ENCODE measurements at regions not wholly inside any gene's neighbourhood (a gene's known extent, or its start where the extent isn't known, plus 50 kb on each side); places are given as distances from the start of the nearest gene placed in this dataset.

DNA sequence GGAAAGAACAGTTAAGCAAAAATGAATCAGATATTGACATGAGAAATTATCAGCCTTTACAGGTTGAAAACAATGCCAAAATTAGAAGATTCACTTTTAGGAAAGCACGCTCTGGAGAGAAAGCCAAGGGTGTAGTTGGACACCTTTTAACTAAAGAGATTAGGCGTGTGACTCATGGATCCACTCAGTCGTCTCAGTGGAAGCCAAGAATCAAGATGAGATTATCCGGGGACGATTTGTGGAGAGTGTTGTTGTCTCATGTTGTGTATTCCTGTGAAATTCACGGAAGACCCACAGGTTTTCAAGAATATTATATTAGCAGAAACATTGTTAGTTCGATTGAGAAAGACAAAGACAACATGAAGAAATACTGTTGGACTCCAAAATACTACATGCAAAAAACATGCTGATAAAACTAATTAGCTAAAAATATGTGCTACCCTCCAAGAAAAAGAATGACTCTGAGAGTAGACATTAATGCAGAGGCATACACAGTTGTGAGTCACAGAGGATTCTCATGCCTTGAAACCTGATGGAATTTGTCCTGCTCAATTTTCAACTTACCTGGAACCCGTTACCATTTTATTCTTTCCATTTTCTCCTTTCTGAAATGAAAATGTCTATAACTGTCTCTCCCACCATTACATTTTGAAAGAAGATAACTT lies 192.1 kb upstream of the RND3 start:
- peaks cover 15% of the 10 kb centered on the region for H3K4me1 Mint-ChIP-seq
- POLR2A ChIA-PET, result no interaction called here
- no peak overlapping the region for H3K4me3 Mint-ChIP-seq
- H3K36me3 Mint-ChIP-seq, result peaks cover 5% of the 10 kb centered on the region
- CTCF ChIA-PET, result no interaction called here
- no peaks in the 10 kb centered on the region for H3K27me3 Mint-ChIP-seq (ENCODE audit: low read depth)
- peaks cover 12% of the 10 kb centered on the region for H3K9me3 Mint-ChIP-seq
- no peak overlapping the region for H3K27ac Mint-ChIP-seq
- TF ChIP-seq ZNF219 (CRISPR knock-in tag; IDR thresholded peaks at IDR 0.05; ENCODE audit: borderline replicate concordance), result no peak
- TF ChIP-seq CREB1 (CRISPR knock-in tag; IDR thresholded peaks at IDR 0.05), result no peak
- TF ChIP-seq, protein P1, sequence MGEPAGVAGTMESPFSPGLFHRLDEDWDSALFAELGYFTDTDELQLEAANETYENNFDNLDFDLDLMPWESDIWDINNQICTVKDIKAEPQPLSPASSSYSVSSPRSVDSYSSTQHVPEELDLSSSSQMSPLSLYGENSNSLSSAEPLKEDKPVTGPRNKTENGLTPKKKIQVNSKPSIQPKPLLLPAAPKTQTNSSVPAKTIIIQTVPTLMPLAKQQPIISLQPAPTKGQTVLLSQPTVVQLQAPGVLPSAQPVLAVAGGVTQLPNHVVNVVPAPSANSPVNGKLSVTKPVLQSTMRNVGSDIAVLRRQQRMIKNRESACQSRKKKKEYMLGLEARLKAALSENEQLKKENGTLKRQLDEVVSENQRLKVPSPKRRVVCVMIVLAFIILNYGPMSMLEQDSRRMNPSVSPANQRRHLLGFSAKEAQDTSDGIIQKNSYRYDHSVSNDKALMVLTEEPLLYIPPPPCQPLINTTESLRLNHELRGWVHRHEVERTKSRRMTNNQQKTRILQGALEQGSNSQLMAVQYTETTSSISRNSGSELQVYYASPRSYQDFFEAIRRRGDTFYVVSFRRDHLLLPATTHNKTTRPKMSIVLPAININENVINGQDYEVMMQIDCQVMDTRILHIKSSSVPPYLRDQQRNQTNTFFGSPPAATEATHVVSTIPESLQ (CRISPR knock-in tag; IDR thresholded peaks at IDR 0.05), result no peak
- TF ChIP-seq SMAD3 (CRISPR knock-in tag; IDR thresholded peaks at IDR 0.05; ENCODE audit: borderline replicate concordance), result no peak
- TF ChIP-seq, protein P2, sequence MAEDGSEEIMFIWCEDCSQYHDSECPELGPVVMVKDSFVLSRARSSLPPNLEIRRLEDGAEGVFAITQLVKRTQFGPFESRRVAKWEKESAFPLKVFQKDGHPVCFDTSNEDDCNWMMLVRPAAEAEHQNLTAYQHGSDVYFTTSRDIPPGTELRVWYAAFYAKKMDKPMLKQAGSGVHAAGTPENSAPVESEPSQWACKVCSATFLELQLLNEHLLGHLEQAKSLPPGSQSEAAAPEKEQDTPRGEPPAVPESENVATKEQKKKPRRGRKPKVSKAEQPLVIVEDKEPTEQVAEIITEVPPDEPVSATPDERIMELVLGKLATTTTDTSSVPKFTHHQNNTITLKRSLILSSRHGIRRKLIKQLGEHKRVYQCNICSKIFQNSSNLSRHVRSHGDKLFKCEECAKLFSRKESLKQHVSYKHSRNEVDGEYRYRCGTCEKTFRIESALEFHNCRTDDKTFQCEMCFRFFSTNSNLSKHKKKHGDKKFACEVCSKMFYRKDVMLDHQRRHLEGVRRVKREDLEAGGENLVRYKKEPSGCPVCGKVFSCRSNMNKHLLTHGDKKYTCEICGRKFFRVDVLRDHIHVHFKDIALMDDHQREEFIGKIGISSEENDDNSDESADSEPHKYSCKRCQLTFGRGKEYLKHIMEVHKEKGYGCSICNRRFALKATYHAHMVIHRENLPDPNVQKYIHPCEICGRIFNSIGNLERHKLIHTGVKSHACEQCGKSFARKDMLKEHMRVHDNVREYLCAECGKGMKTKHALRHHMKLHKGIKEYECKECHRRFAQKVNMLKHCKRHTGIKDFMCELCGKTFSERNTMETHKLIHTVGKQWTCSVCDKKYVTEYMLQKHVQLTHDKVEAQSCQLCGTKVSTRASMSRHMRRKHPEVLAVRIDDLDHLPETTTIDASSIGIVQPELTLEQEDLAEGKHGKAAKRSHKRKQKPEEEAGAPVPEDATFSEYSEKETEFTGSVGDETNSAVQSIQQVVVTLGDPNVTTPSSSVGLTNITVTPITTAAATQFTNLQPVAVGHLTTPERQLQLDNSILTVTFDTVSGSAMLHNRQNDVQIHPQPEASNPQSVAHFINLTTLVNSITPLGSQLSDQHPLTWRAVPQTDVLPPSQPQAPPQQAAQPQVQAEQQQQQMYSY (CRISPR knock-in tag; IDR thresholded peaks at IDR 0.05), result no peak
- no peak for TF ChIP-seq JUN (CRISPR knock-in tag; IDR thresholded peaks at IDR 0.05)
- TF ChIP-seq, protein P3, sequence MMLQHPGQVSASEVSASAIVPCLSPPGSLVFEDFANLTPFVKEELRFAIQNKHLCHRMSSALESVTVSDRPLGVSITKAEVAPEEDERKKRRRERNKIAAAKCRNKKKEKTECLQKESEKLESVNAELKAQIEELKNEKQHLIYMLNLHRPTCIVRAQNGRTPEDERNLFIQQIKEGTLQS (CRISPR knock-in tag; conservative IDR thresholded peaks at IDR 0.05), result no peak
- TF ChIP-seq SOX15 (CRISPR knock-in tag; IDR thresholded peaks at IDR 0.05), result no peak
- TF ChIP-seq JAZF1 (CRISPR knock-in tag; IDR thresholded peaks at IDR 0.05), result no peak
- TF ChIP-seq, protein P4, sequence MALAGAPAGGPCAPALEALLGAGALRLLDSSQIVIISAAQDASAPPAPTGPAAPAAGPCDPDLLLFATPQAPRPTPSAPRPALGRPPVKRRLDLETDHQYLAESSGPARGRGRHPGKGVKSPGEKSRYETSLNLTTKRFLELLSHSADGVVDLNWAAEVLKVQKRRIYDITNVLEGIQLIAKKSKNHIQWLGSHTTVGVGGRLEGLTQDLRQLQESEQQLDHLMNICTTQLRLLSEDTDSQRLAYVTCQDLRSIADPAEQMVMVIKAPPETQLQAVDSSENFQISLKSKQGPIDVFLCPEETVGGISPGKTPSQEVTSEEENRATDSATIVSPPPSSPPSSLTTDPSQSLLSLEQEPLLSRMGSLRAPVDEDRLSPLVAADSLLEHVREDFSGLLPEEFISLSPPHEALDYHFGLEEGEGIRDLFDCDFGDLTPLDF (CRISPR knock-in tag; IDR thresholded peaks at IDR 0.05), result no peak
- TF ChIP-seq, protein P5, sequence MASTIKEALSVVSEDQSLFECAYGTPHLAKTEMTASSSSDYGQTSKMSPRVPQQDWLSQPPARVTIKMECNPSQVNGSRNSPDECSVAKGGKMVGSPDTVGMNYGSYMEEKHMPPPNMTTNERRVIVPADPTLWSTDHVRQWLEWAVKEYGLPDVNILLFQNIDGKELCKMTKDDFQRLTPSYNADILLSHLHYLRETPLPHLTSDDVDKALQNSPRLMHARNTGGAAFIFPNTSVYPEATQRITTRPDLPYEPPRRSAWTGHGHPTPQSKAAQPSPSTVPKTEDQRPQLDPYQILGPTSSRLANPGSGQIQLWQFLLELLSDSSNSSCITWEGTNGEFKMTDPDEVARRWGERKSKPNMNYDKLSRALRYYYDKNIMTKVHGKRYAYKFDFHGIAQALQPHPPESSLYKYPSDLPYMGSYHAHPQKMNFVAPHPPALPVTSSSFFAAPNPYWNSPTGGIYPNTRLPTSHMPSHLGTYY (CRISPR knock-in tag; IDR thresholded peaks at IDR 0.05), result no peak
- TF ChIP-seq, protein P6, sequence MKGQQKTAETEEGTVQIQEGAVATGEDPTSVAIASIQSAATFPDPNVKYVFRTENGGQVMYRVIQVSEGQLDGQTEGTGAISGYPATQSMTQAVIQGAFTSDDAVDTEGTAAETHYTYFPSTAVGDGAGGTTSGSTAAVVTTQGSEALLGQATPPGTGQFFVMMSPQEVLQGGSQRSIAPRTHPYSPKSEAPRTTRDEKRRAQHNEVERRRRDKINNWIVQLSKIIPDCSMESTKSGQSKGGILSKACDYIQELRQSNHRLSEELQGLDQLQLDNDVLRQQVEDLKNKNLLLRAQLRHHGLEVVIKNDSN (CRISPR knock-in tag; IDR thresholded peaks at IDR 0.05), result no peak
- no peak for TF ChIP-seq CREM (CRISPR knock-in tag; IDR thresholded peaks at IDR 0.05)
- TF ChIP-seq MXD4 (CRISPR knock-in tag; IDR thresholded peaks at IDR 0.05; ENCODE audit: borderline replicate concordance), result no peak
- TF ChIP-seq, protein P7, sequence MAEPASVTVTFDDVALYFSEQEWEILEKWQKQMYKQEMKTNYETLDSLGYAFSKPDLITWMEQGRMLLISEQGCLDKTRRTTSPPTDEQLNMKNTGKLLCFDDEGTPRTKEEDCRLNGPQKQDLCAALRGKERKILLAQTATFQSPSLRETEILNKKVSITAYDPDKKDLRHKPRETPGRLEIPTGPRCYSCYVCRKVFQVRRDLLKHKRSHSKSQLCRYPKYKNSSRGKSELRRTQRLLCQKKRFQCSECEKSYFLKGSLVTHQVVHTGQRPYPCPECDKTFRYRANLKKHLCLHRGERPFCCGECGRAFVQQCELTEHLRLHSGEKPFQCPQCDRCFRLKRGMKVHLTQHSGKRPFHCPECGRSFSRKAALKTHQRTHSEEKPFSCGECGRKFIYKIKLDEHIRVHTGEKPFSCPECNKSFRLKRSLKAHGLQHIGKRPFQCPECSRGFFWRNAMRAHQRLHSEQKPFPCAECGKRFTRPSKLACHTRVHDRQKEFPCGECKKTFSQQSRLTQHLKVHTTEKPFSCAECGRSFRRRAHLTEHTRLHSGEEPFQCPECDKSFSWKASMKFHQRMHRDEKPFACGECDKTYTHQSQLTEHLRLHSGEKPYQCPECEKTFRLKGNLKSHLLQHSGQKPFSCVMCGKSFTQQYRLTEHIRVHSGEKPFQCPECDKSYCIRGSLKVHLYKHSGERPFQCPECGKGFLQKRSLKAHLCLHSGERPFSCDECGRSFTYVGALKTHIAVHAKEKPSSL (CRISPR knock-in tag; conservative IDR thresholded peaks at IDR 0.05), result no peak
- no peak for TF ChIP-seq ETV6 (CRISPR knock-in tag; IDR thresholded peaks at IDR 0.05)
- TF ChIP-seq NFATC4 (CRISPR knock-in tag; IDR thresholded peaks at IDR 0.05), result no peak
- DNase-seq (ENCODE audit: low spot score), result no peak
- ATAC-seq, result no peak

Measured in WTC11 (cell line).